H9 (cell line): ENCODE measurements at regions not wholly inside any gene's neighbourhood (a gene's known extent, or its start where the extent isn't known, plus 50 kb on each side); places are given as distances from the start of the nearest gene placed in this dataset.
"Not testable (repeated sequence)": the region's sequence is repeated elsewhere in the genome, so short reads cannot be mapped to it uniquely, and the experiment has no call there.

Source experiments
- DNase-seq: peaks from one replicate; pipeline ENCODE4 v3.0.0-alpha.2; 2017
- H2AFZ ChIP-seq: one replicate; pipeline ENCODE4 v1.6.1; 2013; ENCODE audit warnings: mild to moderate bottlenecking, low read length, control low read depth, moderate library complexity
- H2AK5ac ChIP-seq: 2 replicates; pipeline ENCODE4 v1.6.1; 2013; ENCODE audit warnings: low read length, control low read depth, mixed read lengths; ENCODE audit not compliant: insufficient read length
- H2BK120ac ChIP-seq: one replicate; pipeline ENCODE4 v1.6.1; 2013; ENCODE audit warnings: low read depth, mild to moderate bottlenecking, low read length, control low read depth, inconsistent platforms; ENCODE audit not compliant: poor library complexity, severe bottlenecking
- H2BK12ac ChIP-seq: 2 replicates; pipeline ENCODE4 v1.6.1; 2013; ENCODE audit warnings: low read length, control low read depth, mixed read lengths, low read depth; ENCODE audit not compliant: insufficient read length
- H2BK15ac ChIP-seq: 2 replicates; pipeline ENCODE4 v1.6.1; 2013; ENCODE audit warnings: low read depth, low read length, control low read depth
- H2BK20ac ChIP-seq: one replicate; pipeline ENCODE4 v1.6.1; 2013; ENCODE audit warnings: low read depth, mild to moderate bottlenecking, low read length, control low read depth, inconsistent platforms; ENCODE audit not compliant: poor library complexity, severe bottlenecking
- H2BK5ac ChIP-seq: 2 replicates; pipeline ENCODE4 v1.6.1; 2013; ENCODE audit warnings: low read length, control low read depth, mixed read lengths; ENCODE audit not compliant: insufficient read length
- H3K14ac ChIP-seq: 2 replicates; pipeline ENCODE4 v1.6.1; 2013; ENCODE audit warnings: low read length, control low read depth; ENCODE audit not compliant: insufficient read depth
- H3K18ac ChIP-seq: 2 replicates; pipeline ENCODE4 v1.6.1; 2013; ENCODE audit warnings: low read depth, mild to moderate bottlenecking, mixed read lengths, low read length, control low read depth; ENCODE audit not compliant: insufficient read length
- H3K23ac ChIP-seq: 2 replicates; pipeline ENCODE4 v1.6.1; 2013; ENCODE audit warnings: low read length, control low read depth, mixed read lengths, low read depth; ENCODE audit not compliant: insufficient read length
- H3K23me2 ChIP-seq: 2 replicates; pipeline ENCODE4 v1.6.1; 2013; ENCODE audit warnings: low read depth, mild to moderate bottlenecking, mixed read lengths, low read length, control low read depth; ENCODE audit not compliant: insufficient read length, poor library complexity, severe bottlenecking
- H3K27ac ChIP-seq: 2 replicates; pipeline ENCODE4 v1.5.1; 2013; ENCODE audit warnings: low read length, control low read depth, mixed read lengths, low read depth; ENCODE audit not compliant: insufficient read length
- H3K27me3 ChIP-seq: 2 replicates; pipeline ENCODE4 v1.6.1; 2013; ENCODE audit warnings: low read length, control low read depth, inconsistent platforms; ENCODE audit not compliant: insufficient read depth
- H3K4ac ChIP-seq: 2 replicates; pipeline ENCODE4 v1.6.1; 2013; ENCODE audit warnings: low read depth, mild to moderate bottlenecking, control low read depth, inconsistent platforms, low read length, moderate library complexity
- H3K4me1 ChIP-seq: 2 replicates; pipeline ENCODE4 v1.6.1; 2013; ENCODE audit warnings: low read length, control low read depth, inconsistent platforms; ENCODE audit not compliant: insufficient read depth
- H3K4me2 ChIP-seq: 2 replicates; pipeline ENCODE4 v1.6.1; 2013; ENCODE audit warnings: low read length, control low read depth, mixed read lengths; ENCODE audit not compliant: insufficient read length, insufficient read depth
- H3K56ac ChIP-seq: 2 replicates; pipeline ENCODE4 v1.6.1; 2013; ENCODE audit warnings: low read depth, mild to moderate bottlenecking, mixed read lengths, low read length, control low read depth; ENCODE audit not compliant: insufficient read length
- H3K79me1 ChIP-seq: 2 replicates; pipeline ENCODE4 v1.6.1; 2013; ENCODE audit warnings: low read depth, mild to moderate bottlenecking, moderate library complexity, low read length, control low read depth, inconsistent platforms; ENCODE audit not compliant: insufficient read depth, poor library complexity, severe bottlenecking
- H3K79me2 ChIP-seq: 2 replicates; pipeline ENCODE4 v1.6.1; 2013; ENCODE audit warnings: low read length, control low read depth, inconsistent platforms; ENCODE audit not compliant: insufficient read depth
- H3K9ac ChIP-seq: 2 replicates; pipeline ENCODE4 v1.6.1; 2013; ENCODE audit warnings: low read length, control low read depth, mixed read lengths; ENCODE audit not compliant: insufficient read length; ENCODE audit errors: extremely low read depth
- H3K9me3 ChIP-seq: one replicate; pipeline ENCODE4 v1.6.1; 2013; ENCODE audit warnings: low read depth, low read length, inconsistent platforms; ENCODE audit not compliant: control insufficient read depth
- H3T11ph ChIP-seq: one replicate; pipeline ENCODE4 v1.6.1; 2013; ENCODE audit warnings: mild to moderate bottlenecking, low read length, control low read depth, inconsistent platforms
- H4K20me1 ChIP-seq: one replicate; pipeline ENCODE4 v1.6.1; 2013; ENCODE audit not compliant: control insufficient read depth, insufficient read length, insufficient read depth
- H4K5ac ChIP-seq: 2 replicates; pipeline ENCODE4 v1.6.1; 2013; ENCODE audit warnings: low read depth, mild to moderate bottlenecking, mixed read lengths, low read length, control low read depth; ENCODE audit not compliant: insufficient read length
- H4K8ac ChIP-seq: replicated peaks from 2 replicates; pipeline ENCODE4 v1.6.1; 2013; ENCODE audit warnings: low read length, control low read depth, mixed read lengths, low read depth; ENCODE audit not compliant: insufficient read length
- H4K91ac ChIP-seq: 2 replicates; pipeline ENCODE4 v1.6.1; 2013; ENCODE audit warnings: low read depth, mild to moderate bottlenecking, moderate library complexity, mixed read lengths, low read length, control low read depth; ENCODE audit not compliant: insufficient read length
- H3K27ac Mint-ChIP-seq, 3 experiments: 2 replicates in 2 of 3; 3 replicates in 1 of 3; pipeline ENCODE4 v1.8.0; 2020 to 2021; ENCODE audit warnings: mixed read lengths in 3 of 3, mild to moderate bottlenecking in 1 of 3, moderate library complexity in 1 of 3
- H3K27me3 Mint-ChIP-seq: 2 replicates; pipeline ENCODE4 v1.8.0; 2021; ENCODE audit warnings: low read depth, mild to moderate bottlenecking, moderate library complexity, mixed read lengths
- H3K36me3 Mint-ChIP-seq, 3 experiments: 2 replicates in 2 of 3; 3 replicates in 1 of 3; pipeline ENCODE4 v1.8.0; 2020 to 2021; ENCODE audit warnings: low read depth in 3 of 3, mixed read lengths in 3 of 3; ENCODE audit not compliant: insufficient read depth in 1 of 3
- H3K4me1 Mint-ChIP-seq, 2 experiments: 2 replicates each; pipeline ENCODE4 v1.8.0; 2020; ENCODE audit warnings: mixed read lengths in 2 of 2
- H3K4me3 Mint-ChIP-seq, 2 experiments: 2 replicates in 1 of 2; 3 replicates in 1 of 2; pipeline ENCODE4 v1.8.0; 2020 to 2021; ENCODE audit warnings: mild to moderate bottlenecking in 2 of 2, mixed read lengths in 2 of 2, moderate library complexity in 1 of 2
- H3K9me3 Mint-ChIP-seq, 2 experiments: 2 replicates in 1 of 2; 3 replicates in 1 of 2; pipeline ENCODE4 v1.8.0; 2020; ENCODE audit warnings: mild to moderate bottlenecking in 2 of 2, mixed read lengths in 2 of 2, moderate library complexity in 1 of 2
- WGBS: extraction: QIAGEN DNeasy Blood & Tissue Kit; methylation state at CpG from one replicate; pipeline ENCODE4 v1.1.7; 2013; ENCODE audit warnings: missing lambda C conversion rate, low lambda C conversion rate, mixed read lengths; ENCODE audit not compliant: insufficient read length; ENCODE audit errors: extremely low coverage; 5-methylcytosine and 5-hydroxymethylcytosine counted together
- TF ChIP-seq, protein P1 (sequence below): fragments of 200-600 bp; sonication (generic); conservative IDR thresholded peaks from 3 replicates; pipeline ENCODE4 v1.8.0; 2021; ENCODE audit warnings: antibody characterized with exemption, mild to moderate bottlenecking

DNA sequence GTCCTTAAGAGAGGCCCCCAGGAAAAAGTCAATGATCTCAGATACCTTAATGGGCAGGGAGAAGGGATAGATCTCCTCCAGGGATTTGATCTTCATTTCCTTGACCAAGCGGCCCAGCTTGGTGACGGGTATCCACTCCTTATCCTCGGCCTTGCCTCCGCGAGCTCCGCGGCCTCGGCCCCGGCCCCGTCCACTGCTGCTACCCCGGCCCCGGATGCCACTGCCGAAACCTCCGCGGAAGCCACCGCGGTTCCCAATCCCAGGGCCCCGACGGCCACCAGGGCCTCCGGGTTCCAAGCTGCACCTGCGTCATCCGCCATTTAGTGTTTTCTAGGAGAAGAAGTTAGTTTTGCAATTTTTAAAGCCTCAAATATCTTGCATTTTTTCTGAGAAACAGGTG lies 65.2 kb upstream of the KIF2B start:
- Mint-ChIP-seq H3K27ac (no peak overlapping the region), H3K27me3 (no peaks in the 10 kb centered on the region), H3K36me3 (peaks cover 0 to 6% (median 4%) of the 10 kb centered on the region in 3 experiments; a peak in 5 of 7 replicates), H3K9me3 (peaks cover 3 to 10% of the 10 kb centered on the region in 2 experiments; a peak in 4 of 5 replicates), H3K4me3 (no peak overlapping the region), H3K4me1 (no peaks in the 10 kb centered on the region)
- Histone ChIP-seq H3K79me1 (no peaks in the 10 kb centered on the region), H2BK12ac (no peak overlapping the region), H3K23ac (no peak overlapping the region), H4K5ac (no peak overlapping the region), H2BK120ac (no peak overlapping the region), H4K20me1 (no peaks in the 10 kb centered on the region), H3K14ac (no peak overlapping the region), H3K4ac (no peak overlapping the region), H3K79me2 (no peaks in the 10 kb centered on the region), H3K56ac (no peak overlapping the region), H2AK5ac (no peak overlapping the region), H2BK20ac (no peak overlapping the region), H3K4me2 (no peak overlapping the region), H3K23me2 (no peaks in the 10 kb centered on the region), H2BK5ac (no peak overlapping the region), H3K18ac (no peak overlapping the region), H3T11ph (no peak overlapping the region), H2AFZ (no peak overlapping the region), H4K91ac (no peak overlapping the region), H4K8ac (no peak overlapping the region), H3K27me3 (no peaks in the 10 kb centered on the region), H3K4me1 (no peaks in the 10 kb centered on the region), H3K9ac (no peak overlapping the region), H3K9me3 (no peaks in the 10 kb centered on the region), H2BK15ac (no peak overlapping the region), H3K27ac (no peak overlapping the region)
- DNase-seq: no peak
- TF ChIP-seq, protein P1, sequence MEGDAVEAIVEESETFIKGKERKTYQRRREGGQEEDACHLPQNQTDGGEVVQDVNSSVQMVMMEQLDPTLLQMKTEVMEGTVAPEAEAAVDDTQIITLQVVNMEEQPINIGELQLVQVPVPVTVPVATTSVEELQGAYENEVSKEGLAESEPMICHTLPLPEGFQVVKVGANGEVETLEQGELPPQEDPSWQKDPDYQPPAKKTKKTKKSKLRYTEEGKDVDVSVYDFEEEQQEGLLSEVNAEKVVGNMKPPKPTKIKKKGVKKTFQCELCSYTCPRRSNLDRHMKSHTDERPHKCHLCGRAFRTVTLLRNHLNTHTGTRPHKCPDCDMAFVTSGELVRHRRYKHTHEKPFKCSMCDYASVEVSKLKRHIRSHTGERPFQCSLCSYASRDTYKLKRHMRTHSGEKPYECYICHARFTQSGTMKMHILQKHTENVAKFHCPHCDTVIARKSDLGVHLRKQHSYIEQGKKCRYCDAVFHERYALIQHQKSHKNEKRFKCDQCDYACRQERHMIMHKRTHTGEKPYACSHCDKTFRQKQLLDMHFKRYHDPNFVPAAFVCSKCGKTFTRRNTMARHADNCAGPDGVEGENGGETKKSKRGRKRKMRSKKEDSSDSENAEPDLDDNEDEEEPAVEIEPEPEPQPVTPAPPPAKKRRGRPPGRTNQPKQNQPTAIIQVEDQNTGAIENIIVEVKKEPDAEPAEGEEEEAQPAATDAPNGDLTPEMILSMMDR: no peak
- WGBS: no CpG with 5 or more reads among the region's 22 CpGs

- H3K27me3 ChIP-seq, H3K9ac ChIP-seq, H3K4me3 Mint-ChIP-seq, H3K23ac ChIP-seq, H3K27me3 Mint-ChIP-seq, H2AK5ac ChIP-seq, H3K9me3 ChIP-seq, H2BK15ac ChIP-seq, H4K20me1 ChIP-seq, H3K14ac ChIP-seq, H3K4me1 Mint-ChIP-seq, H2AFZ ChIP-seq, H4K5ac ChIP-seq, H3K36me3 Mint-ChIP-seq, H3K4me1 ChIP-seq, H3K27ac Mint-ChIP-seq, H2BK5ac ChIP-seq, H3K4me2 ChIP-seq, DNase-seq, H2BK12ac ChIP-seq, H2BK120ac ChIP-seq, H3K79me1 ChIP-seq, H3K23me2 ChIP-seq, H3K27ac ChIP-seq, H3K18ac ChIP-seq, H3T11ph ChIP-seq, H3K56ac ChIP-seq, H3K4ac ChIP-seq, H4K8ac ChIP-seq, H3K9me3 Mint-ChIP-seq, H4K91ac ChIP-seq, H3K79me2 ChIP-seq, H2BK20ac ChIP-seq: not testable (repeated sequence)
- no CpG with 5 or more reads among the region's 20 CpGs for WGBS
Measured at GRCh38 chr17:53757116-53757515, 65.6 kb upstream of the KIF2B start.
